ENCODE measurements at regions not wholly inside any gene's neighbourhood (a gene's known extent, or its start where the extent isn't known, plus 50 kb on each side); places are given as distances from the start of the nearest gene placed in this dataset.

- no peak for DNase-seq
These were observed 83.8 kb upstream of the SLC6A6 start for GRCh38 chr3:14318646-14319045.

- no peak for DNase-seq
These were observed 82.7 kb upstream of the SLC6A6 start for GRCh38 chr3:14319654-14320182.

- no peak for DNase-seq
These were observed 82.2 kb upstream of the SLC6A6 start for GRCh38 chr3:14320219-14320618.

GRCh38 chr3:14322001-14322400, 80.4 kb upstream of the SLC6A6 start:
- DNase-seq = no peak

- DNase-seq = no peak
These were observed 79.6 kb upstream of the SLC6A6 start for GRCh38 chr3:14322667-14323295.

- DNase-seq = no peak
These were observed 78.8 kb upstream of the SLC6A6 start for GRCh38 chr3:14323401-14324223.

GRCh38 chr3:14324224-14324944, 78.0 kb upstream of the SLC6A6 start:
- no peak for DNase-seq

- DNase-seq = no peak
These were observed 74.0 kb upstream of the SLC6A6 start for GRCh38 chr3:14328422-14328821.

GRCh38 chr3:14329116-14329830, 73.1 kb upstream of the SLC6A6 start:
- DNase-seq = no peak

- DNase-seq = no peak
These were observed 72.6 kb upstream of the SLC6A6 start for GRCh38 chr3:14329842-14330241.

GRCh38 chr3:14330508-14330907, 71.9 kb upstream of the SLC6A6 start:
- DNase-seq = no peak

GRCh38 chr3:14331251-14331650, 71.2 kb upstream of the SLC6A6 start:
- DNase-seq = no peak

GRCh38 chr3:14332392-14332791, 70.0 kb upstream of the SLC6A6 start:
- no peak for DNase-seq

GRCh38 chr3:14333215-14333614, 69.2 kb upstream of the SLC6A6 start:
- no peak for DNase-seq

- no peak for DNase-seq
These were observed 68.8 kb upstream of the SLC6A6 start for GRCh38 chr3:14333621-14334020.

GRCh38 chr3:14334136-14334535, 68.3 kb upstream of the SLC6A6 start:
- no peak for DNase-seq

GRCh38 chr3:14334936-14335335, 67.5 kb upstream of the SLC6A6 start:
- no peak for DNase-seq

GRCh38 chr3:14335774-14336748, 66.3 kb upstream of the SLC6A6 start:
- DNase-seq = no peak

GRCh38 chr3:14336749-14337598, 65.4 kb upstream of the SLC6A6 start:
- DNase-seq = no peak

- DNase-seq = no peak
These were observed 64.6 kb upstream of the SLC6A6 start for GRCh38 chr3:14337828-14338227.

GRCh38 chr3:14338242-14338641, 64.2 kb upstream of the SLC6A6 start:
- no peak for DNase-seq

Data from effector CD4-positive, alpha-beta T cell (primary cell).